Epithelial cell of esophagus (primary cell): ENCODE measurements at regions not wholly inside any gene's neighbourhood (a gene's known extent, or its start where the extent isn't known, plus 50 kb on each side); places are given as distances from the start of the nearest gene placed in this dataset.

ENCODE experiments used
- DNase-seq: peaks from one replicate; pipeline ENCODE4 v3.0.0; 2010; ENCODE audit warnings: low read depth
- H3K4me3 ChIP-seq: 2 replicates; pipeline ENCODE4 v1.5.1; 2011; ENCODE audit warnings: mild to moderate bottlenecking, low read length, control low read depth
- CTCF ChIP-seq: IDR thresholded peaks from 2 replicates; pipeline ENCODE4 v1.5.1; 2011; ENCODE audit warnings: low read depth, mild to moderate bottlenecking, low read length, control low read depth, inconsistent platforms; ENCODE audit not compliant: insufficient read depth; ENCODE audit errors: missing control alignments

- peak; percentile 96 for TF ChIP-seq CTCF
- no peak overlapping the region for H3K4me3 ChIP-seq
- peak; percentile 88 for DNase-seq
Measured at GRCh38 chr1:182143154-182143657, 81.7 kb upstream of the ZNF648 start.

GRCh38 chr1:182142621-182143020 is 81.1 kb upstream of the ZNF648 start:
- H3K4me3 ChIP-seq = no peak overlapping the region
- DNase-seq = no peak
- TF ChIP-seq CTCF = no peak

- peak; percentile 11 for DNase-seq
- no peak overlapping the region for H3K4me3 ChIP-seq
- no peak for TF ChIP-seq CTCF
Measured at GRCh38 chr1:182141040-182141439, 79.5 kb upstream of the ZNF648 start.

GRCh38 chr1:182139496-182139895 is 78.0 kb upstream of the ZNF648 start:
- no peak overlapping the region for H3K4me3 ChIP-seq
- DNase-seq = no peak
- no peak for TF ChIP-seq CTCF

- no peak for DNase-seq
- no peak for TF ChIP-seq CTCF
Measured at GRCh38 chr1:182137546-182137945, 76.0 kb upstream of the ZNF648 start.

GRCh38 chr1:182135946-182136345 is 74.4 kb upstream of the ZNF648 start:
- no peak overlapping the region for H3K4me3 ChIP-seq
- no peak for TF ChIP-seq CTCF
- no peak for DNase-seq

More at GRCh38 chr1:182137546-182137945, 76.0 kb upstream of the ZNF648 start:
- no peak overlapping the region for H3K4me3 ChIP-seq

GRCh38 chr1:182134257-182134656 is 72.7 kb upstream of the ZNF648 start:
- DNase-seq = no peak
- no peak for TF ChIP-seq CTCF
- H3K4me3 ChIP-seq = no peak overlapping the region
